Fibroblast of the conjunctiva (primary cell): ENCODE measurements at regions not wholly inside any gene's neighbourhood (a gene's known extent, or its start where the extent isn't known, plus 50 kb on each side); places are given as distances from the start of the nearest gene placed in this dataset.
A peak's percentile ranks its signal among the peaks of the same experiment; 100 is the strongest.

Experiments
- DNase-seq: peaks from one replicate; pipeline ENCODE4 v3.0.0-alpha.2; 2010; ENCODE audit warnings: low read depth

DNA sequence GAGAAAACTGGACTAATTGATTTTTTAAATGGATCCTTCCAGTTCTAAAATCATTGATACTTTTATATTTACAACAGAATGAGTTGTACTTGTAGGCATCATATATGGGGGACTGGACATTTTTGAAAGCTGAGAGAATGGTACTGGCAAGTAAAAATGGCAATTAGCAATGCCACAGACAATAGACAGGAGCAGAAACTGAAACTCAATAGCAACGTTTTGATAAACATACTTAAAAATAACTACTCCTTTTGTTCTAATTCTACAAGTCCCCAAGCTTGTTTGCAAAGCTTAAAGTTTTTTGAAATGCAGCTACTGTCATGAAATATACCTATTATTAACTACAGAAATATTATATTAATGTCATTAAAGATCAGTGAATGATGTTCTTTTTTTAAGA lies 52.8 kb upstream of the FBXL7 start:
- DNase-seq, result no peak

DNA sequence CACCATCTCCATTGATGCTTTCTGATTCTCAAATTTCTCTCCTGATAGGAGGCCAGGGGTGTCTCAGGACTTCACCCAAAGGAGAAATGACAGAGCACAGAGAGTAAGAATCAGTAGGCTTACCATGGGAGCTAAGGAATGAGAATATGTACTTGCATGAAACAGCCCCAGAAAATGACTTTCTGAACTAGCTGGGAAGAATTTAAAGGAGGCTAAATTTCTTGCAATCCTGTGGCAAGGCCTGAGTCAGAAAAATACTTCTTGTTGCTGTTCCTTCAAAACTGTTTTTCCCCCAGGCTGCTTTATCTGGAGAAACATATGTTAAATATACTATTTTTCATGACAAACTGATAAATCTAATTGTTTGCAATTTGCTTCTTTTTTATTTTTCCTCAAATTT lies 53.4 kb upstream of the FBXL7 start:
- no peak for DNase-seq

DNA sequence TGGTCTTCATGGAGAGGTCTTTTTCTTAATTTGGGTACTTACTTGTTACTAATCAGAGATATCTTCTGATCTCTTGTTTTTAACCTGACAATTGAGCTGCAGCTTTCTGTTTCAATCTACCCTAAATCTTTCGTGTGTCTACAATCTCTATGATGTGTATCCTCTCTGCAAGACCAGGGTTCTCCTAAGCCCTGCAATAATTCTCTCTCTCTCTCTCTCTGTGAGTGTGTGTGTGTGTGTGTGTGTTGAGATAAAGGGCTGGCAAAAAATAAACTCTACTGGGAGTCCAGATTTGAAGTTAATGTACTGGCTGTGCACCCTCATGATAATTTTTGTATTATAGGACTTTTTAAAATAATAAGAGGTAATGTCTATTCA lies 57.8 kb upstream of the FBXL7 start:
- DNase-seq, result no peak

DNA sequence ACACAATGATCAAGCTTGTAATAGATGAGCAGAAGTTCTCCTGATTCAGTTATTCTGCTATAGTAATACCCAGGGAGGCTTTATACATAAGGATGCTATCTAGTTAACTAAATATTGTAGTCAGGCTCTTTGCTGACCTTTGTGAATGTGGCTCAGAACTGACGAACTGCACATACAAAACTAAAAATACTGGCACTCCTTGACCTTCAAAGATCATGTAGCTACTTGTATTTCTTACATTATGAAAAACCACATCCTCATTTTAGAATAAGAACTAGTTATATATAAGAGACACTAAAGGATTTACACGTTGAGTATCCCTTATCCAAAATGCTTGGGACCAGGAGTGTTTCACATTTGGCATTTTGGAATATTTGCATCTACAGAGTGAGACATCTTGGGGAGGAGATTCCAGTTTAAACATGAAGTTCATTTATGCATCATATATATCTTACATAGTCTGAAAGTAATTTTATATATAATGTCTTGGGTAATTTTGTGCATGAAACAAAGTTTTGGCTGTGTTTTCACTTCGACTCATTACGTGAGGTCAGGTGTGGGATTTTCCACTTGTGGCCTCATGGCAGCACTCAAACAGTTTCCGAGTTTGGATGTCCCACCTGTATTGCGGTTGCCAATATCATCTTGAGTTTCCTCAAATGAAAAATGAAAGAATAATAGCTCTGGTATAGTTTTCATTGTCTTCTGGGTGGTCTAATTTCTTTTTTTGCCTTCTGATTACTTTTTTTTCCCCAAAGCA lies 58.4 kb upstream of the FBXL7 start:
- no peak for DNase-seq

DNA sequence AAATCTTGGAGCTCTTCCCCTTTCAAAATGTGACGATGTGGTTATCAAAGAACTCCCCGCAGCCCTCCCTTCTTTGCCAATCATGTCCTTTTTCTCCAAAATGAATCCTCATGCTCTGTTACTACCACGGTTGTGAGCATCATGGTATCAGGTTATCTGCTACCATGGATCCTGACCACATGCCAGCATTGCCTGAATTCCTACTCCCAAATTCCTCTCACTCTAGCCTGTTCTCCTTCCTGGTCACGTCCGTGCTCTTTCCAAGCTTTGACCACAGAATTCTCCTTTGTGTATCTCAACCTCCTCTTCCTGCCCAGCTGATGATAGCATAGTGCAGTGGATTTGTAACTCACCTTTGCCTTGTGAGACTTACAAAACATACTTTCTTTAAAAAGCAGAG lies 59.5 kb upstream of the FBXL7 start:
- no peak for DNase-seq

DNA sequence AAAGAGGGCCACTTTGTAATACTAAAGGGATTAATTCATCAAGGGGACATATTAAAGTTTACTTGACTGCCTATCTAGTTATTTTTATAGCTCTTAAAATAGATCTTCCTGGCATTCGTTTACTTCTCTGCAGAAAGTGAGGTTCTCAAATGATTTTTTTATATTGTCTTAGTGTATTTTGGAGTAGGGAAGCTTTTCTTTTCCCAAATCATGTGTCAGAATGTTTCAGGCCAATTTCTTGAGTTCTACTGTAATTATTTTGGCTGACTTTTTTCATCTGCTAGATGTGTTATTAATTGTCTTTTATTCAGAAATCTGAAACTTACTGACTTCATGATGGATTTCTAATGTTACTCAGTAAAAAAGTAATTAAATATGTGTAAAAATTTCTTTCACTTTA lies 60.2 kb upstream of the FBXL7 start:
- no peak for DNase-seq

DNA sequence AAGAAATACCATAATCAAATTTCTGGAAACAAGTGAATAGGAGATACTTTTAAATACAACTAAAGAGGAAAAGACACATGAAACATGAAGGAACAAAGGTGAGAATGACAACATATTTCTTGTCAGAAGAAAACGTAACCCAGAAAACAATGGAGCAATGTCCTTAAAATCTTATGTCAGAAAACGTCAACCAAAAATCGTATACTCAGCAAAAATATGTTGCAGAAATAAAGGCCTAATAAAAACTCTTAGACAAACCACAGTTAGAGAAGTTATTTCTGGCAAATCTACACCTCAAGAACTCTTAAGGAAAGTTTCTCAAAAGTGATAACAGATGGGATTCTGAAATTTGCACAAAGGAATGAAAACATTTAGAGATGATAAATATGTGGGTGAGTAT lies 66.3 kb upstream of the FBXL7 start:
- no peak for DNase-seq

DNA sequence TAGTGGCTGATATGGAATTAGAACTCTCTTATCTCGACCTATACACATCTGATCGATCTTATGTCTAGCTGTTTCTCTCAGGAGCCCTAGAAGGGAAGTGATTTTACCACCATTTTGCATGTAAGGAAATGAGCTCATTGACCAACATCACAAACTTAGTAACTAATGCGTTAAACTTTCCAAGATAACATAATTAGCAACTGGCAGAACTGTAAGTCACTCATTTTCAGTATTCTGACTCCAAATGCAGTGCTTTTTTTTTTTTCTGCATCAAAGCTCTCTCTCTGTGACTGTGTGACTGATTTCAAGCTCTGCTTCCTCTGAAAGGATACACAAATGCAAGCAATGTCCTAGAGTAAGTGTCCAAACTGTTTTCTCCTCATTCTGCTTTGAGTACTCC lies 68.1 kb upstream of the FBXL7 start:
- no peak for DNase-seq

DNA sequence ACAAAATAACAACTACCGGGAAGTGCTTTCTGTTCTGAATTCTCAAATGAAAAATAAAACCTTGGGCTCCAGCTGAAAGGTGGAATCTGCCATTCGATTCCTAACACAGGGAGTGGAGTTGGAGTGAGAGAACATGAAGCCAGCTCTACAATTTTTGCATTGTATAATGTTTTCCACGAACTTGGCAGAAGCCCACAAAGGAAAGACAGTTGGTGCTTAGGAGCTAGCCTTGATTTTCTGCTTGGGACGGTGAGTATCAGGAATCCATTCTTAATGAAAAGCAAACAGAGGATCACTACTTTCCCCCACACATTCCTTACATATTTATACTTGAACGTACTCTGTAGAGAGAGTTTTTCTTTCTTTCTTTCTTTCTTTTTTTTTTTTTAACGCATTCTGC lies 74.2 kb upstream of the FBXL7 start:
- DNase-seq, result no peak

DNA sequence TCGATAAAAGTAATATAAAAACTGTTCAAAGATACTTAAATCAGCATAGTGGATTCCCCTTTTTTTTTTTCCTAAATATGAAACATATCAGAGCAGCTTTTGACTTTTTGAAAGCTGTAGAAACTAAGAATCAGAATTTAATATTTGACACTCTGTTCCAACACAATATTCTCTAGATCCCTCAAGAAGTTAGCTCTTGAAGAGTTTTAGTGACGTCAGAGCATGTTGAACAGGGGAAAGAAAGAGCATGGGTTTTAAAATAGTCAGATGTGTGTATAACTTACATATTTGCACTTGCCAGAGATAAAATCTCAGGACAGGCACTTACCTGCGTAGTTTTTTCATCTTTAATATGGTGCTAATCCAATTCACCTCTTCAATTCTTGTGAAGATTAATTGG lies 75.2 kb upstream of the FBXL7 start:
- no peak for DNase-seq

DNA sequence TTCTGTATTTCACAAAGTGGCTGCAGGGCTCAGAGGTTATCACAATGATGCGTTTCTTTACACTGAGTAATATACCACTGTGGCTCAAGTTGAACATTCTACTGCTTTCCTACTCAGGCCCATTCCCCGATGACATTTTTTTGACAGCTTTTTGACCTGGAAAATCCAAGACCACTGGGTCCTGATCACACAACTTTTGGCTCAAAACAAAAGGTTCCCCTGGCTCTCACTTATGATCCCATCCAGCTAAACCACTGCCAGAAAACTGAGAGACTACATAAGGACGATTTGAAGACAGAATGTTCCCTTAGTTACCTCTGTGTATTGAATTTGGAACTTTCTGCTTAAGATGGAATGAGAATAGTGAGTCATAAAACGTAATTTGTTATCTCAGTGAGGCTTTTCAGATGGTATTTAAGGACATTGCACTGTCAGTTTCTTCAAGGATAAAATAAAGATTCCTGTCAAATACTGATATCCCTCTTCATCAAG lies 78.0 kb upstream of the FBXL7 start:
- DNase-seq, result peak; percentile 29

DNA sequence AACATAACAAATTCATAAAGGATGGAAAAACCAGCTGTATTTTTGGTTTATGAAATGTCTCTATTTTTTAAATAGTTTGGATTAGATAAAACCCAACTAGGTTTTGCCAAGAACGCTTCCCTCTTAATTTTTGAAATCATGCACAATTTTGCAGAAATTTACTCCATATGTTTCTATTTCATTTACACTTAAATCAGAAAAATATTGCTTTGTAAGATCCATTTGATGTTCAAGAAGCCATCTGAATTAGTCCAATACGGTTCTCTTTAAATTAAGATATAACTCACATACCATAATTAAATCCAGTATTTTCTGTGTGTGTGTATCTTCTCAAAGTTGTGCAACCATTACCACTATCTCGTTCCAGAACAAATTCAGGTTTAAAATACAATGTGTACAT lies 78.6 kb upstream of the FBXL7 start:
- no peak for DNase-seq

DNA sequence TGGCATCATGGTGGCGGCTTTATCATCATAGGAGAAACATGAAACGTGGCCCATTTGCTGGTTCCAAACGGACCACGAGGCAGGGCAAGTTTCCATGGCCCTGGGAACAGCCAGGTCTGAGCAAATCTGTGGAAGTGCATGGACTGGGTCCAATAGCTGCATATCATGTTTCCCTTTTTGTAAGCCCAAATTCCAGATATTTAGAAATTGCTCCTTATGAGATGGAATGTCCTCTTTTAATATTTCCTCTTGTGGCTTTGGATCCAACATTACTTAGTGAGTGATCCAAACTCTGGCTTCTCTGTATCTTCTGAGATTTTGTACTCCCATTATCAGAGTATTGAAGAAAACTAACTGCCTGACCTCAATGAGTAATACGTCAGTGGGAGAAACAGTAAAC lies 79.8 kb upstream of the FBXL7 start:
- DNase-seq, result no peak

DNA sequence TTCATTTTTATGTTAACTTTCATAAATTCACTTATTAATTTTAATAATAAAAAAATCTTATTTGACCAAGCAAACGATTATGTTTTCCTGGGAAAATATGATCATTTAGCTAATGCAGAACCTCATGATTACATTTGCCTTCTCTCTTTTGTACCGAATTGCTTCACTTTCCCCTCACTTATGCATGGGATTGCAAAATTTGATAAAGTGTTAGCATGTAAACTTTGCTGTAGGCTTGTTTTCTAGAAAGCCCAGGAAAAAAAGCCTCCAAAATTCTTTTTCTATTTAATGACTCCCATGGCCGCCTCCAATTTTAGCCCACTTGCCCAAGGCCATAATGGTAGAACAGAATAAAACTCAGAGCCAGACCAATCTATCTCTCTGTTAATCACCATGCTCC lies 82.8 kb upstream of the FBXL7 start:
- no peak for DNase-seq

DNA sequence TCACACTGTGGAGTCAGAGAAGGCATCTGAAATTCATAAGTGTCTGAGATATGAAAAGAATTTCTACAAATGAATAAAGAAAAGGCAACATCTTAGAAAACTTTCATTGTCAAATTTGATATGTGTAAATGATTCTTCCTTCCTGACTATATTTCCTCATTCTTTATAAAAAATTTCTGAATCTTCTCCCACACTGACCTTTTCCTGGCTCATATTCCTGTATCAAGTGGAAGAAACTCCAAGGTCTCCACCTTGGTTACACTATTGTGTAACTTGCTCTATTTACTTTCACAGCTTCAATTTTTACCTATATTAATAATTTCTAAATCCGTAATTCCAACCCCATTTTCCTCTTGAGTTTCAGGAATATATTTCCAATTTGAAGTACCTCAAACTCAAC lies 93.5 kb upstream of the FBXL7 start:
- no peak for DNase-seq

DNA sequence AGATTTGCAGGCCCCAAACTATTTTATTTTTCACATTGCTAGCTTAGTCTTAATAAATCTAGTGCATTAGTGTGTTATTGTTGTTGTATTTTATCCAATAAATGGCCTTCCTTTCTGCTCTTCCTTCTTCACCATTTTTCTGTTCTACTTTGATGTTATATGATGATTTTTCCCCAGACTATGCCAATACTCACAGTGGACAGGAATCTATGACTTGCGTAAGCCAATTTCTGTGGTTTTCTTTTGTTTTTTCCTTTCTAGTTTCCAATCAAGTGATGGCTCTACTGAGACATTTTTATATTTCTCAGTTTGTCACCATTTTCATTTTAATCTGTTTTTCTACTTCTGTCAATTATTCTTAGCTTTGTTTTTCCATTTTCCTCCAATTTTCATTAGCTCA lies 106.8 kb upstream of the FBXL7 start:
- DNase-seq, result no peak

DNA sequence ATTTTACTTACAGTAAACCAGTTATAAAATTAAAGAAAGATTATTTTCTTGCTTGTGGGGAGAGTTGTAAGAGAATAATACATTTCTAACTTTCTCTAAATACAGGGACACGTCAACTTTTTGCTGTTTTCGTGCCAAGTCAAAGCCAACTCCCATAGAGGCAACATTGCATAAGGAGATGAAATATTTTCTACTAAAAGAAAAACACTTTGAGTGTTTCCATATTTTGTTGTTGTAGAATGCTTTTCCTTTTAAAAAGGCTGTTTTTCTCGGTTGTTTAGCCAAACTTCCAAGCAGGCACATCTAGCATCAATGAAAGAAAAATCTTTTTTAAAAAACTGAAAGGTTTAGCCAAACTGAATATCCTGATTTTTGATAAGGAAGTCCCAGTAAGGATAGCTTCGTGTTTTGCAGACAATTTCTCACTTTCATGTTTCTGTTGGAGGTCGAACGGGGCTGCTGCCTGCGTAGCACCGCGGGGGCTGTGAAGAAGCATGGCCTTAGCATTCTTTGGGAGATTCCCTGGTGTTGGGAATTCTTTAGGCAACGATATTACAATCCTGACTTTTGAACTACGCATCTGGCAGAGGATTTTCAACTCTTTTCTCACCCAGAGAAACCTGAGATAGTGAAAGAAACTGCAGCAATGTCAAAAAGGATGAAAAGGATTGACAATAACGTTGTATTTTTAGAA lies 108.1 kb upstream of the FBXL7 start:
- no peak for DNase-seq

DNA sequence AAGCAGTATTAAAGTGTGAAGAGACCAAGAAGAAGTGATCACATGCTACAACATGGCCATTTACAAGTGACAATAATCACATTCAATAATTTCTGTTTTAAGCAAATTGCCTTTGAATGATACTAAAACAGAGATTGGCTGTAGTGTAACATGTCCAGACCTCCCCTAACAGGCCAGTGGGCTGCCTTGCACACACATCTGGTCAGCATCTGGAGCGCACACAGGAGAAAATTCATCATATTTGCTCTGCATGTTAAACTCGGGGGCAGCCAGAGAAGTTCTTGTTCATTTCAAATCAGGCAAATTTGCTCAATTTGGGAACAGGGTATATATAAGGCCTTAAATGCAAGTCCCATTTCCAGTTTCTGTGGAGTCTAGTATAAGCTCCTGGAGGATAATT lies 111.1 kb upstream of the FBXL7 start:
- no peak for DNase-seq

DNA sequence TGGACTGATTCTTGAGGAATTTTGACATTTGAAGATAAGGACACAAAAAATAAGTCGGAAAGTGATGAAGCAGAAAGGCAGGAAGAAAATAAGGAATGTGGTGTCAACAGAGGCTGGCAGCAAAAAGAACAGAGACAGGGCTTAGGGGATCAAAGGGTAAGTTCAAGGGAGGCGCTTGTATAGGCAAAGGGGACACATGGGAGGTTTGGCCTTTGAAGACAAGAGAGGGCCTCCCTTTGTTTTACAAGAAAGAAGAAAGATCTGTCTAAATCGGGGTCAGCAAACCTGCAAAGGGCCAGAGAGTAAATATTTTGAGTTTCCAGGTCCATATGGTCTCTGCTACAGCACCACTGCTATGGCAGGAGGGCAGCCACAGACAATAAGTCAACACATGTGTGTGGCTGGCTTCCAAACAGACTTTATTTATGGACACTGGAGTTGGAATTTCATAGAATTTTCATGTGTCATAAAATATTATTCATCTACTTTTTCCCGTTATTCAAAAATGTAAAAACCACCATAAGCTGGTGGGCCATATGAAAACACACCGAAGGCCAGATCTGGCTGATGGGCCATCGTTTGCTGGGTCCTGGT lies 112.0 kb upstream of the FBXL7 start:
- no peak for DNase-seq

DNA sequence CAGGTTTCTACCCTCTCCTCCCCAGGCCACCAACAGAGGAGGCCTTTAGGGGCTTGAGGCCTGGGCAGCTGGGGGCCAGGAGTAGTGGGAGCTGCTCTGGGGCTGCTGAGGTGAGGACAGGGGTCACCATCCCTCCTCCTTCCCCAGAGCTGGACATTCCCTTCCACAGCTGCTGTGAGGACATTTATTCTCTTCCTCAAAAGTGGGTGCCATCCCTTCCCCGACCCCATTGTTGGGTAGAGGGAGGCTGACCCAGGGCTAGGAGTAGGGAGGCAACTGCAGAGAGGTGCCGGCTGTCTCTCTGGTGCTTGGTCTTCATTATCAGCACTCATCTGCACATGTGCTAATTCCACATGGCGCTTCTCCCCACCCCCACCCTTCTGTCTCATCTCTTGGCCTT lies 113.9 kb upstream of the FBXL7 start:
- no peak for DNase-seq

DNA sequence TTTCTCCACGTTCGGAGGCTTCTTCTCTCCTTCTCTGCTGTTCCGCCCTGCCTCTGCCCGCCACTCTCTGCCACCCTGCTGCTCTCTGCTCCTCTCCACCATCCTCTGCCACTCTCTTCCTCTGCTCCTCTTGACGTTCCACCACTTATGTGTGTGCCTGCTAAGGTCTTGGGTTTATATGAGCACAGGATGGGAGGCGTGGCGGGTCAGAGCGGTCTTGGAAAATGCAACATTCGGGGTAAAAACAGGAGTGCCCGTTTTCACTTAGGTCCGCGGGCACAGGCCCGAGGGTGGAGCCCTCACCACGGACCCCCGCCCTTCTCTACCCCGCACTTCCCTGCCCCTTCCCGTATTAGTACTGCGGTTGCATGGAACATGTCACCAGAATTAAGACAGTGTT lies 114.4 kb upstream of the FBXL7 start:
- DNase-seq, result no peak

DNA sequence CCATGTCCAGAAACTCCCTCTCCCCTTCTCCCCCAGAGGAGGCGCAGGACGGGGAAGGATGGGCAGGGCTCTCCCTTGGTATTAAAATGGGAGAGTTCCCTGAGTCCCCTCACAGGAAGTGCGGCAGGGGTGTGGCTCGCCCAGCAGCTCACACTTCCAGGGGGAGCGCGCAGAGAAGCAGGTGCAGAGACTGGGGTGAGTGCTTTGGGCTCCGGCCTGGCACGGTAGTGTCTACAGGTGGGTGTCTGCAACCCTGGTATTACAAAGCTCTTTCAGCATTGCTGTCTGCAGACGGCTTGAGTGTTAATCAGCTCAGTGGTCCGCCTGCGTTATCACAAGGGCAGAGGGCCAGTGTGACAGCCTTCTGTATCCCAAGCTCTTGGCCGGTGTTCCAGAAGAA lies 114.9 kb upstream of the FBXL7 start:
- no peak for DNase-seq

DNA sequence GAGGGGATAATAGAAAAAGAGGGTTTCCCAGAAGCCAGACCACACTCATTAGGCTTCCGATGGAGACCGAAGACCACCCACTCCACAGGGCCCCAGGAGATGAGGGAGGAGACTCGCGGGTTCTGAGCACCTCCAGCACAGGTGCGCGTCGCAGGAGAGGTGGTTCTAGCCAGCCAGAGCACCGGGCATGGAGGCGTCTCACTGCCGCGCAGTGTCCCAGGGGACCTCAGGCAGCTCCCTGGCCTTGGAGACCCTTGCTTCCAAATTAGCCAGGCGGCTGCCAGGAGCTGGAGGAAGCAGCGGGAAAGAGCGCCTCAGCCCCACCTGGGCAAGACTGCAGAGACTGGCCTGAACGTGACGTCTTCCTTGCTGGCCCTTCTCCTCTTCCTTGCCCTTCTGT lies 115.4 kb upstream of the FBXL7 start:
- DNase-seq, result no peak

DNA sequence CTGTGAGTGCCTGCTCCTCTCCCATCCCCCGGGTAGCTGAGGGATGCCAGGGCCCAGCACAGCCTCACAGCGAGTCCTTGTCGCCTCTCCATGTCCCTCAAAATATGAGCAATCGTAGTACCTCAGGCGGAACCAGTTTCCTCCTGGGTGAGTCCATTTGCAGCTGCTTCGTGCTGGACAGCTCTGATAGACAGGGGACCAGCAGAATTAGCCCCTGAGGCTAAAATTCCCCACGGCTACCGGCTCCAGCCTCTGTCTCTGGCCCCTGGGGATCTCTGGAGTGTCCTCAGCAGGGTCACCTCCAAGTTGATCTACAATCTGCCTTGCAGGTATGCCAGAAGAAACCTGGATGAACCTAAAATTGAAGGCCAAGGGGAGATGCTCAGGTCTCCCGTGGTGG lies 115.8 kb upstream of the FBXL7 start:
- no peak for DNase-seq
